ENCODE measurements at regions not wholly inside any gene's neighbourhood (a gene's known extent, or its start where the extent isn't known, plus 50 kb on each side); places are given as distances from the start of the nearest gene placed in this dataset.

GRCh38 chr13:44026194-44026593 is 146.5 kb downstream of the LACC1 start:
- no peaks in the 10 kb centered on the region for H3K4me1 ChIP-seq (ENCODE audit: insufficient read depth, low read length, poor library complexity, severe bottlenecking)
- no peaks in the 10 kb centered on the region for H3F3A ChIP-seq (ENCODE audit: low read depth)
- no peaks in the 10 kb centered on the region for H3K9me3 ChIP-seq (ENCODE audit: insufficient read depth, low read depth, low read length)
- no peak overlapping the region for H3K9ac ChIP-seq (ENCODE audit: low read depth, low read length, poor library complexity, severe bottlenecking)
- no peaks in the 10 kb centered on the region for H3K27me3 ChIP-seq (ENCODE audit: insufficient read depth, low read length, poor library complexity, severe bottlenecking)
- no peak overlapping the region for H3K4me3 ChIP-seq (ENCODE audit: low read length, poor library complexity, severe bottlenecking)
- no peak overlapping the region for H2AFZ ChIP-seq (ENCODE audit: low read length)
- no peaks in the 10 kb centered on the region for H3K79me2 ChIP-seq (ENCODE audit: insufficient read depth, low read length)
- H3K4me2 ChIP-seq (ENCODE audit: low read depth, low read length, poor library complexity, severe bottlenecking): no peak overlapping the region
- H3K9me2 ChIP-seq (replicated peaks; ENCODE audit: low read depth, low read length): no peaks in the 10 kb centered on the region
- no peaks in the 10 kb centered on the region for H3K36me3 ChIP-seq (ENCODE audit: insufficient read depth, low read length)
- no peaks in the 10 kb centered on the region for H4K20me1 ChIP-seq (ENCODE audit: insufficient read depth, low read length, poor library complexity, severe bottlenecking)
- TF ChIP-seq, protein P1, sequence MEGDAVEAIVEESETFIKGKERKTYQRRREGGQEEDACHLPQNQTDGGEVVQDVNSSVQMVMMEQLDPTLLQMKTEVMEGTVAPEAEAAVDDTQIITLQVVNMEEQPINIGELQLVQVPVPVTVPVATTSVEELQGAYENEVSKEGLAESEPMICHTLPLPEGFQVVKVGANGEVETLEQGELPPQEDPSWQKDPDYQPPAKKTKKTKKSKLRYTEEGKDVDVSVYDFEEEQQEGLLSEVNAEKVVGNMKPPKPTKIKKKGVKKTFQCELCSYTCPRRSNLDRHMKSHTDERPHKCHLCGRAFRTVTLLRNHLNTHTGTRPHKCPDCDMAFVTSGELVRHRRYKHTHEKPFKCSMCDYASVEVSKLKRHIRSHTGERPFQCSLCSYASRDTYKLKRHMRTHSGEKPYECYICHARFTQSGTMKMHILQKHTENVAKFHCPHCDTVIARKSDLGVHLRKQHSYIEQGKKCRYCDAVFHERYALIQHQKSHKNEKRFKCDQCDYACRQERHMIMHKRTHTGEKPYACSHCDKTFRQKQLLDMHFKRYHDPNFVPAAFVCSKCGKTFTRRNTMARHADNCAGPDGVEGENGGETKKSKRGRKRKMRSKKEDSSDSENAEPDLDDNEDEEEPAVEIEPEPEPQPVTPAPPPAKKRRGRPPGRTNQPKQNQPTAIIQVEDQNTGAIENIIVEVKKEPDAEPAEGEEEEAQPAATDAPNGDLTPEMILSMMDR (conservative IDR thresholded peaks at IDR 0.05; ENCODE audit: low read length): no peak
- TF ChIP-seq EZH2phosphoT487 (IDR thresholded peaks at IDR 0.05; ENCODE audit: borderline replicate concordance): no peak

DNA sequence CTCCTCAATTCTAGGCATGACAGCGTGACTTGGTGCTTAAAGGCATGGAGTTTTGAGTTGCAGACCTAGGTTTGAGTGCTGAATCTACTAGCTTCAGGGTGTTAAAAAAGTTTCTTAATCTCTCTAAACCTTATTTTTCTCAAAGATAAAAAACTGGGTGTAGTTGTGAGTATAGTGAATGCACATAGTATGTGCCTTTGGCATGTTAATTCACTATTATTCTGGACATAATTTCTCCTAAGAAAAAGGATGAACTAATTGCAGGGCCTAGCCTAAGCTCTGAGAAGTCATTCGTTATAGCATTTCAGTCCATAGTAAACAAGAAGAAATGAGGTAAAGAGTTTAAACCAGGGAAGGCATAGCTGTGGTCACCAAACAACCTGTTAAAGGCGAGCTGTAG is 149.0 kb downstream of the LACC1 start:
- H3F3A ChIP-seq (ENCODE audit: low read depth): no peaks in the 10 kb centered on the region

GRCh38 chr13:44030615-44031014 is 150.9 kb downstream of the LACC1 start:
- TF ChIP-seq, protein P1 (conservative IDR thresholded peaks at IDR 0.05; ENCODE audit: low read length): no peak
- no peak for TF ChIP-seq EZH2phosphoT487 (IDR thresholded peaks at IDR 0.05; ENCODE audit: borderline replicate concordance)
- H2AFZ ChIP-seq (ENCODE audit: low read length): no peak overlapping the region
- H3K79me2 ChIP-seq (ENCODE audit: insufficient read depth, low read length): no peaks in the 10 kb centered on the region
- H3K9me3 ChIP-seq (ENCODE audit: insufficient read depth, low read depth, low read length): no peaks in the 10 kb centered on the region
- H4K20me1 ChIP-seq (ENCODE audit: insufficient read depth, low read length, poor library complexity, severe bottlenecking): no peaks in the 10 kb centered on the region
- no peaks in the 10 kb centered on the region for H3K4me1 ChIP-seq (ENCODE audit: insufficient read depth, low read length, poor library complexity, severe bottlenecking)
- H3K36me3 ChIP-seq (ENCODE audit: insufficient read depth, low read length): no peaks in the 10 kb centered on the region
- no peak overlapping the region for H3K4me3 ChIP-seq (ENCODE audit: low read length, poor library complexity, severe bottlenecking)
- H3F3A ChIP-seq (ENCODE audit: low read depth): no peaks in the 10 kb centered on the region
- H3K27me3 ChIP-seq (ENCODE audit: insufficient read depth, low read length, poor library complexity, severe bottlenecking): no peaks in the 10 kb centered on the region
- H3K9me2 ChIP-seq (replicated peaks; ENCODE audit: low read depth, low read length): no peaks in the 10 kb centered on the region
- H3K9ac ChIP-seq (ENCODE audit: low read depth, low read length, poor library complexity, severe bottlenecking): no peak overlapping the region
- H3K4me2 ChIP-seq (ENCODE audit: low read depth, low read length, poor library complexity, severe bottlenecking): no peak overlapping the region

More for the DNA sequence above, 149.0 kb downstream of the LACC1 start:
- Histone ChIP-seq H3K79me2 (ENCODE audit: insufficient read depth, low read length) (no peaks in the 10 kb centered on the region), H2AFZ (ENCODE audit: low read length) (no peak overlapping the region), H3K9me3 (ENCODE audit: insufficient read depth, low read depth, low read length) (no peaks in the 10 kb centered on the region), H3K4me2 (ENCODE audit: low read depth, low read length, poor library complexity, severe bottlenecking) (no peak overlapping the region), H3K36me3 (ENCODE audit: insufficient read depth, low read length) (no peaks in the 10 kb centered on the region), H4K20me1 (ENCODE audit: insufficient read depth, low read length, poor library complexity, severe bottlenecking) (no peaks in the 10 kb centered on the region), H3K9ac (ENCODE audit: low read depth, low read length, poor library complexity, severe bottlenecking) (no peak overlapping the region), H3K9me2 (replicated peaks; ENCODE audit: low read depth, low read length) (no peaks in the 10 kb centered on the region), H3K27me3 (ENCODE audit: insufficient read depth, low read length, poor library complexity, severe bottlenecking) (no peaks in the 10 kb centered on the region), H3K4me3 (ENCODE audit: low read length, poor library complexity, severe bottlenecking) (no peak overlapping the region), H3K4me1 (ENCODE audit: insufficient read depth, low read length, poor library complexity, severe bottlenecking) (no peaks in the 10 kb centered on the region)
- TF ChIP-seq, protein P1 (conservative IDR thresholded peaks at IDR 0.05; ENCODE audit: low read length): no peak
